Immature natural killer cell (primary cell): ENCODE measurements at regions not wholly inside any gene's neighbourhood (a gene's known extent, or its start where the extent isn't known, plus 50 kb on each side); places are given as distances from the start of the nearest gene placed in this dataset.
A peak's percentile ranks its signal among the peaks of the same experiment; 100 is the strongest.

Experiments used
- DNase-seq, 3 donors: peaks; one replicate each; pipeline ENCODE4 v3.0.0; 2022; ENCODE audit warnings: mixed read lengths in 1 of 3
- H3K27ac Mint-ChIP-seq, 6 donors: one replicate each; pipeline ENCODE4 v1.8.0; 2020; ENCODE audit warnings: mixed read lengths in 6 of 6, mild to moderate bottlenecking in 5 of 6, inconsistent platforms in 4 of 6, moderate library complexity in 3 of 6
- H3K27me3 Mint-ChIP-seq, 3 donors: one replicate each; pipeline ENCODE4 v1.8.0; 2020 to 2021; ENCODE audit warnings: low read depth in 3 of 3, mild to moderate bottlenecking in 3 of 3, mixed read lengths in 3 of 3, moderate library complexity in 3 of 3, inconsistent platforms in 1 of 3
- H3K36me3 Mint-ChIP-seq, 3 donors: one replicate each; pipeline ENCODE4 v1.8.0; 2020; ENCODE audit warnings: mixed read lengths in 3 of 3, inconsistent platforms in 2 of 3, mild to moderate bottlenecking in 2 of 3
- H3K4me1 Mint-ChIP-seq, 2 donors: one replicate each; pipeline ENCODE4 v1.8.0; 2020; ENCODE audit warnings: inconsistent platforms in 2 of 2, mild to moderate bottlenecking in 2 of 2, mixed read lengths in 2 of 2, moderate library complexity in 1 of 2
- H3K4me3 Mint-ChIP-seq, 5 donors: one replicate each; pipeline ENCODE4 v1.8.0; 2020; ENCODE audit warnings: mild to moderate bottlenecking in 5 of 5, mixed read lengths in 5 of 5, inconsistent platforms in 3 of 5, moderate library complexity in 3 of 5
- H3K9me3 Mint-ChIP-seq, 6 donors: one replicate each; pipeline ENCODE4 v1.8.0; 2020; ENCODE audit warnings: mild to moderate bottlenecking in 6 of 6, mixed read lengths in 6 of 6, inconsistent platforms in 4 of 6, moderate library complexity in 3 of 6

DNA sequence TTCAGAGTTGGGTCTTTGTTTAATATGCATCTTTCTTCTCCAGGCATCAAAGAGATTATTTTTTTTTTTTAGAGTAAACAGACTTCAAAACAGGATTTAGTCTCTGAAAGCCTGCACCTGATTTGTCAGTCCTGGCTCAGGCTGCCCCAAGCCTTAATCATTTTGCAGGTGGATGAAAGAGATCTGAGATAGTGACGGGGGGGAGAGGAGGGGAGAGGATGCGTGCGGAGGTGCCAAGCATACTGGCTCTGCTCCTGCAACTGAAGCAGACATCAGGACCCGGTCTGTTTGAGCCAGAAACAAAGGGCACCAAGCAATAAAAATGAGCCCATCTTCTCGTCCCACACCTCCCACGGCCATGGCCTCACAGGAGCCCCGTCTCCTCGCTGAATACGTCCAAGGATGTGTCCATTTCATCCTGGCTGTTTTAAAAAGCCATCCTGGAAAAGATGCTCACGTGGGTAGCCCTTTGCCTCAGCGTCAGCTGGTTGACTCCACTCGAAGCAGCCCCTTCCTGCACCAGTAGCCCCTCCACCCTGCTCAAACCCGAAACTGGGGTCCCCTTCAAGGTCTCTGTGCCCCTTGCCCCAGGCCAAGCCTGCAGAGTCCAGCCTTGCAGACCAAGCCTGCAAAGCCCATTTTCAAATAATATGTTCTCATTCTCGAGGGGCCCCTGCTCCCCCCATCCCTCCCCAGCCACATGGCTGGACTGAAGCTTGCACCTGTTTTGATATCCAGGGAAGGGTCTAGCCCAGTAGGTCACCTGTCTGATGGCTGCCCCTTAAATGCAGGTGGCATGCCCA is 84.8 kb upstream of the TNRC6C start:
- DNase-seq: no peak
- Mint-ChIP-seq H3K9me3 (peaks cover 0 to 10% (median 3%) of the 10 kb centered on the region in 6 donors), H3K36me3 (peaks cover 8 to 11% (median 10%) of the 10 kb centered on the region in 3 donors), H3K27ac (peak overlapping the region in 2 of 6 donors; percentile 50 to 88), H3K27me3 (peaks cover 5 to 6% (median 6%) of the 10 kb centered on the region in 3 donors), H3K4me1 (peaks cover 65 to 89% of the 10 kb centered on the region in 2 donors), H3K4me3 (peak overlapping the region in 3 of 5 donors; percentile 3 to 72 (median 58))

- Mint-ChIP-seq H3K4me3 (peak overlapping the region in 1 of 5 donors; percentile 39), H3K4me1 (peaks cover 63 to 89% of the 10 kb centered on the region in 2 donors), H3K9me3 (peaks cover 0 to 10% (median 3%) of the 10 kb centered on the region in 6 donors), H3K36me3 (peaks cover 8 to 11% (median 10%) of the 10 kb centered on the region in 3 donors), H3K27ac (peak overlapping the region in 1 of 6 donors; percentile 78), H3K27me3 (peaks cover 3 to 6% (median 6%) of the 10 kb centered on the region in 3 donors)
- DNase-seq: no peak
Observed at GRCh38 chr17:77874303-77875050, 84.0 kb upstream of the TNRC6C start.

DNA sequence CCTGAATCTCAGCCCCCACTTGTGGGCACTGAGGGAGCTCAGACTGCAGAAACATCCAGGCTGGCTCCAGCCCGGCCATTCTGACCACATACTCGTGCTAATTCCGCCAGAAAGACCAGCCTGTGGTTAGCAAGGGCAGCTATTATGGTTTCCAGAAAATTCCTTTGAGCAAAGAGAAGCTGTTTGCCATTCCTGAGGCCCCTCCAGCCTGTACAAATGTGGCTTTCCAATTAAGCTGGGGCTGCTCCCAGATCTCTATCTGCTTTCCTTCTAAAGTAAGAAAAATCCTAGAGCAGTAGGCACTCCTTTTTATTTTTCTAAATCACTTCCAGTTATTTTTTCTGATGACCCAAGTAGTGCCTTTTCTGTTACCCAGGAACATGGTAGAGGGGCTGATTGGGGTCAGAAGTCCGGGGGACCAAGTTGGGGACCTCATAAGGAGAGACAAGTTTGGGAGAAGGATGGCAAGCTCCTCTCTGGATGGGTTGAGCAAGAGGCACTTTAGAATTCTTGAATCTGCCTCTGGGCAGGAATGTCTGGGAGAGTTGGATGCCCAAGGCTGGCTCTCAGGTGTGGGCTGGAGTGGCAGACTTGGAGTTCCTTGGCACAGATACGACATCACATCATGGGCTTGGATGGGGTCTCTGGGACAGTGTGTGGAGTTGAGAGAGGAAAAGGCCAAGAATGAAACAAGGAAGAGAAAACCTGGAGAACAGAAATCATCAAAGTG is 83.3 kb upstream of the TNRC6C start:
- H3K27me3 Mint-ChIP-seq: peaks cover 2 to 6% (median 6%) of the 10 kb centered on the region in 3 donors
- H3K9me3 Mint-ChIP-seq: peaks cover 0 to 10% (median 3%) of the 10 kb centered on the region in 6 donors
- peaks cover 8 to 11% (median 10%) of the 10 kb centered on the region in 3 donors for H3K36me3 Mint-ChIP-seq
- peak overlapping the region in 3 of 6 donors; percentile 4 to 73 (median 7) for H3K27ac Mint-ChIP-seq
- peaks cover 60 to 89% of the 10 kb centered on the region in 2 donors for H3K4me1 Mint-ChIP-seq
- H3K4me3 Mint-ChIP-seq: peak overlapping the region in 1 of 5 donors; percentile 29
- no peak for DNase-seq

GRCh38 chr17:77875881-77876509 is 82.5 kb upstream of the TNRC6C start:
- Mint-ChIP-seq H3K9me3 (peaks cover 0 to 10% (median 3%) of the 10 kb centered on the region in 6 donors), H3K4me1 (peaks cover 67 to 95% of the 10 kb centered on the region in 2 donors), H3K27ac (peak overlapping the region in 4 of 6 donors; percentile 7 to 73 (median 38)), H3K4me3 (peak overlapping the region in 1 of 5 donors; percentile 29), H3K36me3 (peaks cover 8 to 11% (median 10%) of the 10 kb centered on the region in 3 donors), H3K27me3 (peaks cover 2 to 9% (median 6%) of the 10 kb centered on the region in 3 donors)
- no peak for DNase-seq

- DNase-seq: no peak
- Mint-ChIP-seq H3K36me3 (peaks cover 8 to 11% (median 10%) of the 10 kb centered on the region in 3 donors), H3K4me3 (no peak overlapping the region), H3K4me1 (peaks cover 68 to 95% of the 10 kb centered on the region in 2 donors), H3K9me3 (peaks cover 0 to 10% (median 3%) of the 10 kb centered on the region in 6 donors), H3K27ac (peak overlapping the region in 1 of 6 donors; percentile 57), H3K27me3 (peaks cover 6 to 14% (median 10%) of the 10 kb centered on the region in 3 donors)
Observed at GRCh38 chr17:77877036-77877435, 81.5 kb upstream of the TNRC6C start.

DNA sequence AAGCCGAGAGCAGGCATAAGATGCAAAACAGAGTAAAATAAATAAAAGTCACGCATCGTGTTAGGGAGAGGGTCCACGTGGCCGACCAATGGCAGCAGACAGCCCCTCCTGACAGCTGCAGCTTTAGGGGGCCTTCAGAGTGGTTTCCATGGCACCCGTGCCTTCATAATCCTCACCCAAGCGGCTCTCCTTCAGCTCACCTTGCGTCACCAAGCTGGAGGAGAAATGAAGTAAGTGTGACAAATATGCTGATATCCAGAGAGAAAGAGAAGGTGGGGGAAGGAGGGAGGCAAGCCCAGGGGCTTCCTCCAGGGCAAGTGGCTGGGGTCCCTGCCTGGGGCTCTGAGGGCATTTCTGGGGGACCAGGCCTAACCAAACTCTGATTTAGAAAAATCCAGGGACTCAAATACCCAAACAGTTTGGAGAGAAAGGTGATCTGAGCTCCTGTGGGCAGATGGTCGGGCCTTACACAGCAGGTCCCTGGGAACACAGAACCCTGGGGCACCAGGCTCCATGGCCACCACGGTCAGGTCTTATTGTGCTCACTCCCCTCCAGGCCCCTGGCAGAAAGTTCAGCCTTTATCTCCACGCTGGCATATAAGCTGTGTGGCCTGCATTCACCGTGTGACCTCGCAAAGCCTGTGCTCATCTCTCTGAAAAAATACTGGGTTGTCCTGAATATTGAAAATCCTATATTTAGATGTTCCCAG is 80.7 kb upstream of the TNRC6C start:
- no peak for DNase-seq
- peaks cover 8 to 11% (median 10%) of the 10 kb centered on the region in 3 donors for H3K36me3 Mint-ChIP-seq
- peaks cover 68 to 95% of the 10 kb centered on the region in 2 donors for H3K4me1 Mint-ChIP-seq
- peaks cover 10 to 18% (median 18%) of the 10 kb centered on the region in 3 donors for H3K27me3 Mint-ChIP-seq
- peak overlapping the region in 3 of 6 donors; percentile 40 to 80 (median 57) for H3K27ac Mint-ChIP-seq
- H3K9me3 Mint-ChIP-seq: peaks cover 0 to 10% (median 3%) of the 10 kb centered on the region in 6 donors
- no peak overlapping the region for H3K4me3 Mint-ChIP-seq

DNA sequence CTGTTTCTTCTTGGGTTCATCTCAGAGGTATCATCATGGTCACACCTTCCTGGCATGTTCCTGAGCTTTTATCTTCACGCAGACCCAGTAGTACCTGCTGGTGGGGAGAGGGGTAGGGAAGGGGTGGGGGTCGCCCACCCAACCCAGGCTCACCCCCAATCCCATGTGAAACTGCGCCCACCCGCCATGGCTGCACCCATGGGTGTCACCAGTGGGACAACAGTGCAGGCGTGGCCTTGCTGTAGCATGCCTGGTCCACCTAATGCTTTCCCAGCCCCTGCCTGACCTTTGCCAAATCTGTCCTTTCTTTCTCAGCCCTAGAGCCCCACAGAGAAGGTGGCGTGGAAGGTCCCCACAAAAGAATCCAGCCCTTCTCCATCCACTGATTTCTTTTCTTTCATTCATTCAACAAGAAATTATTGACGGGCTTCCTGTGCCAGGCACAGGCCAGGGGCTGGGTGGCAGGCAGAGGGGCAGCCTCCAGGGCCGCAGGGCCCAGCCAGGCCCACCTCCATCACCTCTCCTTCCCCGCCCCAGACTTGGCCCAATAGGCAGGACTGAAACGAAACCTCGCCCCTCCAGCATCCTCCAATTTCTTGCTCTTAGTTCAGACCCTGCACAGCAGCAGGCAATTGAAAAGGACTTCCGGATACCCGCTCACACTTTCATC is 79.1 kb upstream of the TNRC6C start:
- Mint-ChIP-seq H3K4me1 (peaks cover 69 to 95% of the 10 kb centered on the region in 2 donors), H3K9me3 (peaks cover 0 to 10% (median 3%) of the 10 kb centered on the region in 6 donors), H3K27ac (peak overlapping the region in 4 of 6 donors; percentile 12 to 100 (median 91)), H3K36me3 (peaks cover 5 to 11% (median 10%) of the 10 kb centered on the region in 3 donors), H3K27me3 (peaks cover 9 to 21% (median 18%) of the 10 kb centered on the region in 3 donors), H3K4me3 (peak overlapping the region in 1 of 5 donors; percentile 19)
- no peak for DNase-seq

DNA sequence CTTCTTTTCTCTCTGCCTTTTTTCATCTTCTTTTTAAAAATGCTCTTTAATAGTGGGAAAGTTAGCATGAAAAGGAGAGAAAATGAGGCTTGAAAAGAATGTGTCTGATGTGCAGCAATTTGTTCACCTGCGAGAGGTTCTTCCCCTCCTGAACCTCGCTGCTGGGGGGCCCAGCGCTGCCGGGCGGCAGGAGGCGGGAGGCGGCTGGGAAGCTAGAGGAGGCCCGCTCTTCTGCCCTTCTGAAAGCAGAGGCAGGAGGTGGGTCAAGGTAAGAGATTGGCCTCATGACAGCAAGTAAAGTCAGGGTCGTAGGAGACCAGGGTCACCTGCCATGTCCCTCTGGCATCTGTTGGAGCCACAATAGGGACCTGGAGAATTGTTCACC is 78.6 kb upstream of the TNRC6C start:
- H3K27me3 Mint-ChIP-seq: peaks cover 9 to 21% (median 18%) of the 10 kb centered on the region in 3 donors
- H3K4me3 Mint-ChIP-seq: peak overlapping the region in 4 of 5 donors; percentile 19 to 88 (median 59)
- H3K4me1 Mint-ChIP-seq: peaks cover 75 to 95% of the 10 kb centered on the region in 2 donors
- peaks cover 0 to 10% (median 3%) of the 10 kb centered on the region in 6 donors for H3K9me3 Mint-ChIP-seq
- H3K36me3 Mint-ChIP-seq: peaks cover 5 to 11% (median 10%) of the 10 kb centered on the region in 3 donors
- no peak for DNase-seq
- peak overlapping the region in 5 of 6 donors; percentile 96 to 100 (median 99) for H3K27ac Mint-ChIP-seq

DNA sequence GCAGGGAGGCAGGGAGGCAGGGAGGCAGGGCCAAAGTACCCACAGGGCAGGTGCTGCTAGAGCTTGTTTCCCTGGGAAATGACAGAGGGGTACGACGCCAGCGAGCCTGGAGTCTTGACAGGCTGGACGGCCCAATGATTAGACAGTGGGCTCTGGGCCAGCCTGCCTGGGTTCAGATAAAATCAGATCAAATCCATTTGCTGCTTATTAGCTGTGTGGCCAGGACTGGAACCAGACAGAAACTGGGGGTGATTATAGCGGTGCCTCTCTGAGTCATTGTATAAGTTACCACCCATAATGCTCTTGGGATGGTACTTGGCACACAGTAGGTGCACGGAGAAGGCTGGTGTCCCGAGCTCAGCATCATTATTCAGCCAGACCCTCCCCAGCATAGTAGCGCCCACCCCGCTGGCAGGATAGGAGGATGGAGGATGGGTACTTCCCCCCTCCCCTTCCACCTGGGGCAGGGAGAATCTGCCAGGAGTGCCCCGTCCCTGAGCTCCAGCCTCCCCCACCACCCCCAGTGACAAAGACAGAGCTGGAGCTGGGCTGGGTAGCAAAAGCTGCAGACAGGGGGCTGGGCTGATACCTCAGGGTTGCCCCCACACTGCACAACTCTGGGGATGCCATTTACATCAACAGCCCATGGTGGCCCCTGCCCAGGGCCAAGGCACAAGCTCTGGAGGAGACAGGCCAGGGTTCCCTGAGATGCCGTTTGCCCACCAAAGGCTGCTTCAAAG is 77.6 kb upstream of the TNRC6C start:
- DNase-seq: no peak
- H3K36me3 Mint-ChIP-seq: peaks cover 0 to 4% (median 4%) of the 10 kb centered on the region in 3 donors
- peaks cover 73 to 91% of the 10 kb centered on the region in 2 donors for H3K4me1 Mint-ChIP-seq
- H3K27me3 Mint-ChIP-seq: peaks cover 9 to 17% (median 15%) of the 10 kb centered on the region in 3 donors
- H3K27ac Mint-ChIP-seq: peak overlapping the region; percentile 96 to 100 (median 99)
- H3K4me3 Mint-ChIP-seq: peak overlapping the region; percentile 86 to 96 (median 90)
- peaks cover 0 to 3% (median under 1%) of the 10 kb centered on the region in 6 donors for H3K9me3 Mint-ChIP-seq

- peak; percentile 95 to 97 (median 96) for DNase-seq
- H3K4me3 Mint-ChIP-seq: peak overlapping the region; percentile 86 to 96 (median 90)
- no peaks in the 10 kb centered on the region for H3K36me3 Mint-ChIP-seq
- peaks cover 9 to 17% (median 15%) of the 10 kb centered on the region in 3 donors for H3K27me3 Mint-ChIP-seq
- no peaks in the 10 kb centered on the region for H3K9me3 Mint-ChIP-seq
- H3K4me1 Mint-ChIP-seq: peaks cover 79 to 93% of the 10 kb centered on the region in 2 donors
- peak overlapping the region; percentile 96 to 100 (median 99) for H3K27ac Mint-ChIP-seq
Observed at GRCh38 chr17:77881545-77881944, 77.0 kb upstream of the TNRC6C start.

- H3K4me1 Mint-ChIP-seq: peaks cover 84 to 96% of the 10 kb centered on the region in 2 donors
Observed at GRCh38 chr17:77882040-77882439, 76.5 kb upstream of the TNRC6C start.

More at GRCh38 chr17:77882040-77882439, 76.5 kb upstream of the TNRC6C start:
- Mint-ChIP-seq H3K36me3 (no peaks in the 10 kb centered on the region), H3K9me3 (no peaks in the 10 kb centered on the region), H3K27ac (peak overlapping the region; percentile 96 to 100 (median 99)), H3K27me3 (peaks cover 9 to 22% (median 15%) of the 10 kb centered on the region in 3 donors), H3K4me3 (peak overlapping the region; percentile 86 to 96 (median 90))
- no peak for DNase-seq
